Effector memory CD8-positive, alpha-beta T cell (primary cell): ENCODE measurements at regions not wholly inside any gene's neighbourhood (a gene's known extent, or its start where the extent isn't known, plus 50 kb on each side); places are given as distances from the start of the nearest gene placed in this dataset.

Experiments
- ATAC-seq: fragments of 150-1000 bp; cut with Tn5 transposase; replicated peaks from 2 replicates; pipeline ENCODE4 v1.10.0; 2021; ENCODE audit warnings: mild to moderate bottlenecking, moderate library complexity
- DNase-seq, 3 experiments: peaks; one replicate each; pipeline ENCODE4 v3.0.0; 2021
- H3K27ac Mint-ChIP-seq, 2 donors: one replicate each; pipeline ENCODE4 v1.8.0; 2022; ENCODE audit warnings: mild to moderate bottlenecking in 2 of 2, mixed read lengths in 2 of 2, moderate library complexity in 2 of 2
- H3K27me3 Mint-ChIP-seq, 2 donors: one replicate each; pipeline ENCODE4 v1.8.0; 2022; ENCODE audit warnings: mixed read lengths in 2 of 2
- H3K36me3 Mint-ChIP-seq: one replicate; pipeline ENCODE4 v1.8.0; 2022; ENCODE audit warnings: mild to moderate bottlenecking, moderate library complexity, mixed read lengths; ENCODE audit not compliant: insufficient read depth
- H3K4me1 Mint-ChIP-seq, 2 donors: one replicate each; pipeline ENCODE4 v1.8.0; 2022; ENCODE audit warnings: low read depth in 2 of 2, mixed read lengths in 2 of 2
- H3K4me3 Mint-ChIP-seq, 2 donors: one replicate each; pipeline ENCODE4 v1.8.0; 2022; ENCODE audit warnings: mild to moderate bottlenecking in 2 of 2, mixed read lengths in 2 of 2, moderate library complexity in 2 of 2
- H3K9me3 Mint-ChIP-seq, 2 donors: one replicate each; pipeline ENCODE4 v1.8.0; 2022; ENCODE audit warnings: mixed read lengths in 2 of 2

DNA sequence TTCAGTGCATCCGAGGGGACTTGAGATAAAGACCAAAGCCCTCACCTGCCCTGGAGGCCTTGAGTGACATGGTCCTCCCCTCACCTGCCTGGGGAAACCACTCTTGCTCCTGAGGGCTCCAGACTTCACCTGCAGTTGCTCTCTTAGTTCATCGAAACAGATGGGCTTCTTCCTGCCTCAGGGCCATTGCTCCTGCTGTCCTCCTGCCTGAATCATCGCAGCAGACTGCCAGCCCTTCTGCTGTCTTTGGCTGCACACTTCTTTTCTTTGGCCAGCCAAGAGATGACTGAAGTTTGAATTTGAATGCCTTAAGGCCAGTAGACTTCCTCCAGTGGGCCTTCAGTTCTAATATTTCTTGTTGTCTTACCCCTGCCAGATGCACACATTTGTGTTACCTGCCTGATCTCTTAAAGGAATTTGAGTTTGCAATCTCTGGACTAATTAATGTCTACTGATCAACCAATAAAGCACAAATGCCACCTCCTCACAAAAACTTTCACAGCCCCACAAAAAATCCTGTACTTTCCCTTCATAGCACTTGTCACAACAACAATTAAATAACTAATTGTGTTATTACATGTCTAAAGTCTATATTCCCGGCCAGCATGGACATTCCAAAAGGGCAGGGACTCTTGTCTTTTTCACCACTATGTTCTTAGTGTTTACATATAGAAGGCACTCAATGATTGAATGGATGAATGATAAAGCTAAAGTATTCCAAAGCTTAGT is 56.7 kb upstream of the SGK1 start:
- ATAC-seq (no peak), DNase-seq (no peak)
- Mint-ChIP-seq H3K36me3 (no peaks in the 10 kb centered on the region), H3K27ac (no peak overlapping the region), H3K4me3 (no peak overlapping the region), H3K4me1 (peaks cover 4 to 9% of the 10 kb centered on the region in 2 donors), H3K9me3 (no peaks in the 10 kb centered on the region), H3K27me3 (peaks cover 5 to 14% of the 10 kb centered on the region in 2 donors)

- DNase-seq (no peak), ATAC-seq (no peak)
- H3K27me3 Mint-ChIP-seq = peaks cover 5 to 14% of the 10 kb centered on the region in 2 donors
- H3K27ac Mint-ChIP-seq = no peak overlapping the region
- no peak overlapping the region for H3K4me3 Mint-ChIP-seq
- H3K4me1 Mint-ChIP-seq = peaks cover 0 to 3% of the 10 kb centered on the region in 2 donors
- H3K9me3 Mint-ChIP-seq = no peaks in the 10 kb centered on the region
- H3K36me3 Mint-ChIP-seq = no peaks in the 10 kb centered on the region
These were observed 56.1 kb upstream of the SGK1 start for GRCh38 chr6:134373993-134374392.

GRCh38 chr6:134373282-134373922 is 55.5 kb upstream of the SGK1 start:
- peaks cover 5 to 14% of the 10 kb centered on the region in 2 donors for H3K27me3 Mint-ChIP-seq
- H3K27ac Mint-ChIP-seq = no peak overlapping the region
- H3K9me3 Mint-ChIP-seq = no peaks in the 10 kb centered on the region
- H3K4me1 Mint-ChIP-seq = no peaks in the 10 kb centered on the region
- no peak overlapping the region for H3K4me3 Mint-ChIP-seq
- ATAC-seq = peak; percentile 29
- H3K36me3 Mint-ChIP-seq = no peaks in the 10 kb centered on the region
- no peak for DNase-seq

- H3K36me3 Mint-ChIP-seq = no peaks in the 10 kb centered on the region
- H3K4me1 Mint-ChIP-seq = no peaks in the 10 kb centered on the region
- no peak overlapping the region for H3K27ac Mint-ChIP-seq
- no peak for ATAC-seq
- no peaks in the 10 kb centered on the region for H3K9me3 Mint-ChIP-seq
- DNase-seq = no peak
- no peak overlapping the region for H3K4me3 Mint-ChIP-seq
- H3K27me3 Mint-ChIP-seq = peaks cover 5 to 14% of the 10 kb centered on the region in 2 donors
These were observed 54.8 kb upstream of the SGK1 start for GRCh38 chr6:134372603-134373281.

DNA sequence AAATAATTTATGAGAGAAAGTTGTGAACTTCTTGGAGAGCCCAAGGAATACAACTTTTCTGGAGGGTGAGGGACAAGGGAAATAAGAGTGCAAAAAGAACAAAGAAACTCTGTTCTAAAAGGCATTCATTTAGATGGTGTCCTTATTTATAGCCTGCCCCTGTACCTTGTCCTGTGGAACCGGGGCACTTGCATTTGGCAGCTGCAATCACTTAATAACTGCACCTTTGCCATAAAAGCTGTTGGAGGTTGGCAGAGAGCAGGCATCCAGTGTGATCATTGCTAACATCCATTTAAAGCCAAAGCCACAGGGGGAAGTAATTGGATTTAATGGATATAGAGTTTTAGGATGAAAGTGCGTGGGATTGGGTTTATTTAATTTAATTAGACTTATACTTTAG is 50.8 kb upstream of the SGK1 start:
- ATAC-seq (no peak), DNase-seq (no peak)
- H3K4me1 Mint-ChIP-seq = no peaks in the 10 kb centered on the region
- H3K27me3 Mint-ChIP-seq = peaks cover 5 to 8% of the 10 kb centered on the region in 2 donors
- peaks cover 3% of the 10 kb centered on the region for H3K36me3 Mint-ChIP-seq
- no peak overlapping the region for H3K4me3 Mint-ChIP-seq
- H3K9me3 Mint-ChIP-seq = no peaks in the 10 kb centered on the region
- no peak overlapping the region for H3K27ac Mint-ChIP-seq
